Astrocyte of the hippocampus (primary cell): ENCODE measurements at regions not wholly inside any gene's neighbourhood (a gene's known extent, or its start where the extent isn't known, plus 50 kb on each side); places are given as distances from the start of the nearest gene placed in this dataset.
"Not testable (repeated sequence)": the region's sequence is repeated elsewhere in the genome, so short reads cannot be mapped to it uniquely, and the experiment has no call there.

Experiments used
- DNase-seq: peaks from one replicate; pipeline ENCODE4 v3.0.0; 2011; ENCODE audit warnings: low read depth, low spot score

DNA sequence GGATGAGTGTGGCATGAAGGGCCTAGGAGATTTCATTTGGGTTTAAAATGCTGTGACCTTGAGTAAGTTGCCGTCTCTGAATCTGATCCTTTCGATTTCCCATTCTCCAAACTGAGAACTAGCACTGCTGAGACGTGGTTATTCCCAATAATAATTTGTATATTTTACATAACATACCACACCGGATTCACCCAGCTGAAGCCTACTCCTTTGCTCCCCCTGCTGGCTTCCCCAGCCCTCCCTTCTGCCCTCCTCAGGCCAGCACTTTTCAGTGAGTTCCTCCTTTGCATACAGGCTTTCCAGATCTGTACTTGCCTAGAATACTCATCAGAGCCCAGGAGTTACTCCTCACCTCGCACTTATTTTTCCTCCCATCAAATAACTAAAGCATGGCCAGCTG lies 255.1 kb downstream of the OR4F29 start:
- DNase-seq: not testable (repeated sequence)

DNA sequence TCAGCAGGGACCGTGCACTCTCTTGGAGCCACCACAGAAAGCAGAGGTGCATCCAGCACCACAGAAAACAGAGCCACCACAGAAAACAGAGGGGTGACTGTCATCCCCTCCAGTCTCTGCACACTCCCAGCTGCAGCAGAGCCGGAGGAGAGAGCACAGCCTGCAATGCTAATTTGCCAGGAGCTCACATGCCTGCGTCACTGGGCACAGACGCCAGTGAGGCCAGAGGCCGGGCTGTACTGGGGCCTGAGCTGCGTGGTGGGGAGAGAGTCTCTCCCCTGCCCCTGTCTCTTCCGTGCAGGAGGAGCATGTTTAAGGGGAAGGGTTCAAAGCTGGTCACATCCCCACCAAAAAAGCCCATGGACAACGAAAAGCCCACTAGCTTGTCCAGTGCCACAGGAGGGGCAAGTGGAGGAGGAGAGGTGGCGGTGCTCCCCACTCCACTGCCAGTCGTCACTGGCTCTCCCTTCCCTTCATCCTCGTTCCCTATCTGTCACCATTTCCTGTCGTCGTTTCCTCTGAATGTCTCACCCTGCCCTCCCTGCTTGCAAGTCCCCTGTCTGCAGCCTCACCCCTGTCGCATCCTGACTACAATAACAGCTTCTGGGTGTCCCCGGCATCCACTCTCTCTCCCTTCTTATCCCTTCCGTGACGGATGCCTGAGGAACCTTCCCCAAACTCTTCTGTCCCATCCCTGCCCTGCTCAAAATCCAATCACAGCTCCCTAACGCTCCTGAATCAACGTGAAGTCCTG lies 260.0 kb downstream of the OR4F29 start:
- DNase-seq: peak; percentile 15

DNA sequence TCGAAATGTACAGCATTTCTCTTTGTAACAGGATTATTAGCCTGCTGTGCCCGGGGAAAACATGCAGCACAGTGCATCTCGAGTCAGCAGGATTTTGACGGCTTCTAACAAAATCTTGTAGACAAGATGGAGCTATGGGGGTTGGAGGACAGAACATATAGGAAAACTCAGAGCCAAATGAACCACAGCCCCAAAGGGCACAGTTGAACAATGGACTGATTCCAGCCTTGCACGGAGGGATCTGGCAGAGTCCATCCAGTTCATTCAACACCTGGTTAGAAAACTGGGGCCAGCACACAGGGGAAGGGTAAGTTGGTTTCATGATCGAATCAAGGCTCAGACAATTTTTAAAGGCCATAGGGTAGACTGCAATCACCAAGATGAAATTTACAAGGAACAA lies 260.8 kb downstream of the OR4F29 start:
- not testable (repeated sequence) for DNase-seq

DNA sequence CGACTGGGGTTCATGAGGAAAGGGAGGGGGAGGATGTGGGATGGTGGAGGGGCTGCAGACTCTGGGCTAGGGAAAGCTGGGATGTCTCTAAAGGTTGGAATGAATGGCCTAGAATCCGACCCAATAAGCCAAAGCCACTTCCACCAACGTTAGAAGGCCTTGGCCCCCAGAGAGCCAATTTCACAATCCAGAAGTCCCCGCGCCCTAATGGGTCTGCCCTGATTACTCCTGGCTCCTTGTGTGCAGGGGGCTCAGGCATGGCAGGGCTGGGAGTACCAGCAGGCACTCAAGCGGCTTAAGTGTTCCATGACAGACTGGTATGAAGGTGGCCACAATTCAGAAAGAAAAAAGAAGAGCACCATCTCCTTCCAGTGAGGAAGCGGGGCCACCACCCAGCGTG lies 261.6 kb downstream of the OR4F29 start:
- DNase-seq: not testable (repeated sequence)

DNA sequence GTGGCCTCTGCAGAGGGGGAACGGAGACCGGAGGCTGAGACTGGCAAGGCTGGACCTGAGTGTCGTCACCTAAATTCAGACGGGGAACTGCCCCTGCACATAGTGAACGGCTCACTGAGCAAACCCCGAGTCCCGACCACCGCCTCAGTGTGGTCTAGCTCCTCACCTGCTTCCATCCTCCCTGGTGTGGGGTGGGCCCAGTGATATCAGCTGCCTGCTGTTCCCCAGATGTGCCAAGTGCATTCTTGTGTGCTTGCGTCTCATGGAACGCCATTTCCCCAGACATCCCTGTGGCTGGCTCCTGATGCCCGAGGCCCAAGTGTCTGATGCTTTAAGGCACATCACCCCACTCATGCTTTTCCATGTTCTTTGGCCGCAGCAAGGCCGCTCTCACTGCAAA lies 262.2 kb downstream of the OR4F29 start:
- DNase-seq: not testable (repeated sequence)

DNA sequence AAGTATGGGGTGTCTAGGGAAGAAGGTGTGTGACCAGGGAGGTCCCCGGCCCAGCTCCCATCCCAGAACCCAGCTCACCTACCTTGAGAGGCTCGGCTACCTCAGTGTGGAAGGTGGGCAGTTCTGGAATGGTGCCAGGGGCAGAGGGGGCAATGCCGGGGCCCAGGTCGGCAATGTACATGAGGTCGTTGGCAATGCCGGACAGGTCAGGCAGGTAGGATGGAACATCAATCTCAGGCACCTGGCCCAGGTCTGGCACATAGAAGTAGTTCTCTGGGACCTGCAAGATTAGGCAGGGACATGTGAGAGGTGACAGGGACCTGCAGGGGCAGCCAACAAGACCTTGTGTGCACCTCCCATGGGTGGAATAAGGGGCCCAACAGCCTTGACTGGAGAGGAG lies 264.2 kb downstream of the OR4F29 start:
- DNase-seq: not testable (repeated sequence)

DNA sequence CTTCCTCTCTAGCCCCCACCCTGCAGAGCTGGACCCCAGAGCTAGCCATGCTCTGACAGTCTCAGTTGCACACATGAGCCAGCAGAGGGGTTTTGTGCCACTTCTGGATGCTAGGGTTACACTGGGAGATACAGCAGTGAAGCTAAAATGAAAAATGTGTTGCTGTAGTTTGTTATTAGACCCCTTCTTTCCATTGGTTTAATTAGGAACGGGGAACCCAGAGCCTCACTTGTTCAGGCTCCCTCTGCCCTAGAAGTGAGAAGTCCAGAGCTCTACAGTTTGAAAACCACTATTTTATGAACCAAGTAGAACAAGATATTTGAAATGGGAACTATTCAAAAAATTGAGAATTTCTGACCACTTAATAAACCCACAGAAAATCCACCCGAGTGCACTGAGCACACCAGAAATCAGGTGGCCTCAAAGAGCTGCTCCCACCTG lies 264.8 kb downstream of the OR4F29 start:
- DNase-seq: not testable (repeated sequence)

DNA sequence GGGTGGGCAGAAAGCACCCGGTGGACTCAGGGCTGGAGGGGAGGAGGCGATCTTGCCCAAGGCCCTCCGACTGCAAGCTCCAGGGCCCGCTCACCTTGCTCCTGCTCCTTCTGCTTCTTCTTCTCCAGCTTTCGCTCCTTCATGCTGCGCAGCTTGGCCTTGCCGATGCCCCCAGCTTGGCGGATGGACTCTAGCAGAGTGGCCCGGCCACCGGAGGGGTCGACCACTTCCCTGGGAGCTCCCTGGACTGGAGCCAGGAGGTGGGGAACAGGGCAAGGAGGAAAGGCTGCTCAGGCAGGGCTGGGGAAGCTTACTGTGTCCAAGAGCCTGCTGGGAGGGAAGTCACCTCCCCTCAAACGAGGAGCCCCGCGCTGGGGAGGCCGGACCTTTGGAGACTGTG lies 265.3 kb downstream of the OR4F29 start:
- not testable (repeated sequence) for DNase-seq

DNA sequence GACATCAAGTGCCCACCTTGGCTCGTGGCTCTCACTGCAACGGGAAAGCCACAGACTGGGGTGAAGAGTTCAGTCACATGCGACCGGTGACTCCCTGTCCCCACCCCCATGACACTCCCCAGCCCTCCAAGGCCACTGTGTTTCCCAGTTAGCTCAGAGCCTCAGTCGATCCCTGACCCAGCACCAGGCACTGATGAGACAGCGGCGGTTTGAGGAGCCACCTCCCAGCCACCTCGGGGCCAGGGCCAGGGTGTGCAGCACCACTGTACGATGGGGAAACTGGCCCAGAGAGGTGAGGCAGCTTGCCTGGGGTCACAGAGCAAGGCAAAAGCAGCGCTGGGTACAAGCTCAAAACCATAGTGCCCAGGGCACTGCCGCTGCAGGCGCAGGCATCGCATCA lies 266.0 kb downstream of the OR4F29 start:
- DNase-seq: not testable (repeated sequence)

DNA sequence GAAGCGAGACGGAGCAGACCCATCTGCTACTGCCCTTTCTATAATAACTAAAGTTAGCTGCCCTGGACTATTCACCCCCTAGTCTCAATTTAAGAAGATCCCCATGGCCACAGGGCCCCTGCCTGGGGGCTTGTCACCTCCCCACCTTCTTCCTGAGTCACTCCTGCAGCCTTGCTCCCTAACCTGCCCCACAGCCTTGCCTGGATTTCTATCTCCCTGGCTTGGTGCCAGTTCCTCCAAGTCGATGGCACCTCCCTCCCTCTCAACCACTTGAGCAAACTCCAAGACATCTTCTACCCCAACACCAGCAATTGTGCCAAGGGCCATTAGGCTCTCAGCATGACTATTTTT lies 267.2 kb downstream of the OR4F29 start:
- DNase-seq: not testable (repeated sequence)

DNA sequence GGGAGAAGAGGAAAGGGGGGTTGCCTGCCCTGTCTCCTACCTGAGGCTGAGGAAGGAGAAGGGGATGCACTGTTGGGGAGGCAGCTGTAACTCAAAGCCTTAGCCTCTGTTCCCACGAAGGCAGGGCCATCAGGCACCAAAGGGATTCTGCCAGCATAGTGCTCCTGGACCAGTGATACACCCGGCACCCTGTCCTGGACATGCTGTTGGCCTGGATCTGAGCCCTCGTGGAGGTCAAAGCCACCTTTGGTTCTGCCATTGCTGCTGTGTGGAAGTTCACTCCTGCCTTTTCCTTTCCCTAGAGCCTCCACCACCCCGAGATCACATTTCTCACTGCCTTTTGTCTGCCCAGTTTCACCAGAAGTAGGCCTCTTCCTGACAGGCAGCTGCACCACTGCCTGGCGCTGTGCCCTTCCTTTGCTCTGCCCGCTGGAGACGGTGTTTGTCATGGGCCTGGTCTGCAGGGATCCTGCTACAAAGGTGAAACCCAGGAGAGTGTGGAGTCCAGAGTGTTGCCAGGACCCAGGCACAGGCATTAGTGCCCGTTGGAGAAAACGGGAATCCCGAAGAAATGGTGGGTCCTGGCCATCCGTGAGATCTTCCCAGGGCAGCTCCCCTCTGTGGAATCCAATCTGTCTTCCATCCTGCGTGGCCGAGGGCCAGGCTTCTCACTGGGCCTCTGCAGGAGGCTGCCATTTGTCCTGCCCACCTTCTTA lies 267.7 kb downstream of the OR4F29 start:
- DNase-seq: not testable (repeated sequence)

DNA sequence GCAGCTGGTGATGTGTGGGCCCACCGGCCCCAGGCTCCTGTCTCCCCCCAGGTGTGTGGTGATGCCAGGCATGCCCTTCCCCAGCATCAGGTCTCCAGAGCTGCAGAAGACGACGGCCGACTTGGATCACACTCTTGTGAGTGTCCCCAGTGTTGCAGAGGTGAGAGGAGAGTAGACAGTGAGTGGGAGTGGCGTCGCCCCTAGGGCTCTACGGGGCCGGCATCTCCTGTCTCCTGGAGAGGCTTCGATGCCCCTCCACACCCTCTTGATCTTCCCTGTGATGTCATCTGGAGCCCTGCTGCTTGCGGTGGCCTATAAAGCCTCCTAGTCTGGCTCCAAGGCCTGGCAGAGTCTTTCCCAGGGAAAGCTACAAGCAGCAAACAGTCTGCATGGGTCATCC lies 268.4 kb downstream of the OR4F29 start:
- DNase-seq: not testable (repeated sequence)

DNA sequence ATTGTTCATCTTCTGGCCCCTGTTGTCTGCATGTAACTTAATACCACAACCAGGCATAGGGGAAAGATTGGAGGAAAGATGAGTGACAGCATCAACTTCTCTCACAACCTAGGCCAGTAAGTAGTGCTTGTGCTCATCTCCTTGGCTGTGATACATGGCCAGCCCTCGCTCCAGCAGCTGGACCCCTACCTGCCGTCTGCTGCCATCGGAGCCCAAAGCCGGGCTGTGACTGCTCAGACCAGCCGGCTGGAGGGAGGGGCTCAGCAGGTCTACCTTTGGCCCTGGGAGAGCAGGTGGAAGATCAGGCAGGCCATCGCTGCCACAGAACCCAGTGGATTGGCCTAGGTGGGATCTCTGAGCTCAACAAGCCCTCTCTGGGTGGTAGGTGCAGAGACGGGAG lies 268.8 kb downstream of the OR4F29 start:
- not testable (repeated sequence) for DNase-seq

DNA sequence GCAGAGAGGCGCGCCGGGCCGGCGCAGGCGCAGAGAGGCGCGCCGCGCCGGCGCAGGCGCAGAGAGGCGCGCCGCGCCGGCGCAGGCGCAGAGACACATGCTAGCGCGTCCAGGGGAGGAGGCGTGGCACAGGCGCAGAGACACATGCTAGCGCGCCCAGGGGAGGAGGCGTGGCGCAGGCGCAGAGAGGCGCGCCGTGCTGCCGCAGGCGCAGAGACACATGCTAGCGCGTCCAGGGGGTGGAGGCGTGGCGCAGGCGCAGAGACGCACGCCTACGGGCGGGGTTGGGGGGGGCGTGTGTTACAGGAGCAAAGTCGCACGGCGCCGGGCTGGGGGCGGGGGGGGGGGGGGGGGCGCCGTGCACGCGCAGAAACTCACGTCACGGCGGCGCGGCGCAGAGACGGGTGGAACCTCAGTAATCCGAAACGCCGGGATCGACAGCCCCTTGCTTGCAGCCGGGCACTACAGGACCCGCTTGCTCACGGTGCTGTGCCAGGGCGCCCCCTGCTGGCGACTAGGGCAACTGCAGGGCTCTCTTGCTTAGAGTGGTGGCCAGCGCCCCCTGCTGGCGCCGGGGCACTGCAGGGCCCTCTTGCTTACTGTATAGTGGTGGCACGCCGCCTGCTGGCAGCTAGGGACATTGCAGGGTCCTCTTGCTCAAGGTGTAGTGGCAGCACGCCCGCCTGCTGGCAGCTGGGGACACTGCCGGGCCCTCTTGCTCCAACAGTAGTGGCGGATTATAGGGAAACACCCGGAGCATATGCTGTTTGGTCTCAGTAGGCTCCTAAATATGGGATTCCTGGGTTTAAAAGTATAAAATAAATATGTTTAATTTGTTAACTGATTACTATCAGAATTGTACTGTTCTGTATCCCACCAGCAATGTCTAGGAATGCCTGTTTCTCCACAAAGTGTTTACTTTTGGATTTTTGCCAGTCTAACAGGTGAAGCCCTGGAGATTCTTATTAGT lies 269.9 kb downstream of the OR4F29 start:
- DNase-seq: peak; percentile 56

DNA sequence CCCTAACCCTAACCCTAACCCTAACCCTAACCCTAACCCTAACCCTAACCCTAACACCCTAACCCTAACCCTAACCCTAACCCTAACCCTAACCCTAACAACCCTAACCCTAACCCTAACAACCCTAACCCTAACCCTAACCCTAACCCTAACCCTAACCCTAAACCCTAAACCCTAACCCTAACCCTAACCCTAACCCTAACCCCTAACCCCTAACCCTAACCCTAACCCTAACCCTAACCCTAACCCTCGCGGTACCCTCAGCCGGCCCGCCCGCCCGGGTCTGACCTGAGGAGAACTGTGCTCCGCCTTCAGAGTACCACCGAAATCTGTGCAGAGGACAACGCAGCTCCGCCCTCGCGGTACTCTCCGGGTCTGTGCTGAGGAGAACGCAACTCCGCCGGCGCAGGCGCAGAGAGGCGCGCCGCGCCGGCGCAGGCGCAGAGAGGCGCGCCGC lies 270.7 kb downstream of the OR4F29 start:
- peak; percentile 10 for DNase-seq

DNA sequence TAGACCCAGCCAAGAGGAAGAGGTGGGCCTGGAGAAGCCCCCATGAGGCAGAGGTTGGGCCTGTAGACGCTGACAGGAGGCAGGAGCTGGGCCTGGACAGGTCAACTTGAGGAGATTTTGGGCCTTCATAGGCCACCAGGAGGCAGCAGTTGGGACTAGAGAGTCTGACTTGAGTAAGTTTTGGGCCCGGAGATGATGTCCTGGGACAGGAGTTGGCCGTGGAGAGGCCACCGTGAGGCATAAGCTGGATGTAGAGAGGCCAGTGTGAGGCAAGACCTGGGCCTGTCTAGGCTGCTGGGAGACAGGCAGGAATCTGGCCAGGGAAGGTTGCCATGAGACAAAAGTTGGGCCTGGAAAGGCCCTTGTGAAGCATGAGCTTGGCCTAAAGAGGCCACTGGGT lies 312.6 kb downstream of the OR4F29 start:
- DNase-seq: not testable (repeated sequence)

DNA sequence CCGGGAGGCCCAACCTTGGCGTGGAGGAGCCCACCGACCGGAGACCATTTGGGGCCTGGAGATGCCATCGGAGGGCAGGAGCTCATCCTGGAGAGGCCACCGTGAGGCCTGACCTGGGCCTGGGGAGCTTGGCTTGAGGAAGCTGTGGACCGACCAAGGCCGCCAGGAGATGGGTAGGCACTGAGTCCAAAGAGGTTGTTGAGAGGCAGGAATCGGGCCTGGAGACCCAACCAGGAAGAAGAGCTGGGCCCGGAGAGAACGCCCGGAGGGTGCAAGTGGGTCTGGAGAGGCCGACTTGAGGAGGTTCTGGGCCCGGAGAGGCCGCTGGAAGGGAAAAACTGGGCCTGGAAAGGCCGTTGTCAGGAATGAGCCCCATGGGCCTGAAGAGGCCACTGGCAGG lies 313.8 kb downstream of the OR4F29 start:
- not testable (repeated sequence) for DNase-seq

DNA sequence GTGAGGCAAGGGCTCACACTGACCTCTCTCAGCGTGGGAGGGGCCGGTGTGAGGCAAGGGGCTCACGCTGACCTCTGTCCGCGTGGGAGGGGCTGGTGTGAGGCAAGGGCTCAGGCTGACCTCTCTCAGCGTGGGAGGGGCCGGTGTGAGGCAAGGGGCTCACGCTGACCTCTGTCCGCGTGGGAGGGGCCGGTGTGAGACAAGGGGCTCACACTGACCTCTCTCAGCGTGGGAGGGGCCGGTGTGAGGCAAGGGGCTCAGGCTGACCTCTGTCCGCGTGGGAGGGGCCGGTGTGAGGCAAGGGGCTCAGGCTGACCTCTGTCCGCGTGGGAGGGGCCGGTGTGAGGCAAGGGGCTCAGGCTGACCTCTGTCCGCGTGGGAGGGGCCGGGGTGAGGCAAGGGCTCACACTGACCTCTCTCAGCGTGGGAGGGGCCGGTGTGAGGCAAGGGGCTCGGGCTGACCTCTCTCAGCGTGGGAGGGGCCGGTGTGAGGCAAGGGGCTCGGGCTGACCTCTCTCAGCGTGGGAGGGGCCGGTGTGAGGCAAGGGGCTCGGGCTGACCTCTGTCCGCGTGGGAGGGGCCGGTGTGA lies 315.0 kb downstream of the OR4F29 start:
- DNase-seq: not testable (repeated sequence)

DNA sequence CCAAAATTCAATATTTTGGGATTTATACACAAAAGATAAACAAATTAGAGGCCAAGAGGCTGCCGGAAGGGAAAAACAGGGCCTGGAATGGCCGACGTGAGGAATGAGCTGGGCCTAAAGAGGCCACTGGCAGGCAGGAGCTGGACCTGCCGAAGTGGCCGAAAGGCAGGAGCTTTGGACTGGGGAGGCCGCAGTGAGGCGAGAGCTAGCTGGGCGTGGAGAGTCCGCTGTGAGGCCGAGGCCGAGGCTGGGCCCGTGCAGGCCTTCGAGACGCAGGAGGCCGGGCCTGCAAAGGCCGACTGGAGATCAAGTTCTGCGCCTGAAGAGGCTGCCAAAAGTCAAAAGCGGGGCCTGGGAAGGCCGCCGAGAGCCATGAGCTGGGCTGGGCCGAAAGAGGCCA lies 316.5 kb downstream of the OR4F29 start:
- DNase-seq: peak; percentile 0

DNA sequence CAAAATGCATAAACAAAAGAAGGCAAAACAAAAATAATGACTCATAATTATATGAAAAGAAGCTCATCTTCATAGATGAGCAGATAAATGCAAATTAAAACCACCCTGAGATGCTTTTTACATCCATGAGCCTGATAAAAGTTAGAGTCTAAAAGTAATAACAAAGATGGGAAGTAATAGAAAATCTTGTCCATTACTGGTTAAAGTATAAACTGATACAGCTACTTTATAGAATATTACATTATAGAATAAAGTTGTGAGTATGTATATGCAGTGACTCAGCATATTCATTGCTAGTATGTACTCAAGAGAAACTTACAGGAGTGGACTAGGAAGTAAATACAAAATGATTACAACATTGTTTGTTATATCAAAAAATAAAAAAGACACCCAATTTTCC lies 333.0 kb downstream of the OR4F29 start:
- DNase-seq: not testable (repeated sequence)

DNA sequence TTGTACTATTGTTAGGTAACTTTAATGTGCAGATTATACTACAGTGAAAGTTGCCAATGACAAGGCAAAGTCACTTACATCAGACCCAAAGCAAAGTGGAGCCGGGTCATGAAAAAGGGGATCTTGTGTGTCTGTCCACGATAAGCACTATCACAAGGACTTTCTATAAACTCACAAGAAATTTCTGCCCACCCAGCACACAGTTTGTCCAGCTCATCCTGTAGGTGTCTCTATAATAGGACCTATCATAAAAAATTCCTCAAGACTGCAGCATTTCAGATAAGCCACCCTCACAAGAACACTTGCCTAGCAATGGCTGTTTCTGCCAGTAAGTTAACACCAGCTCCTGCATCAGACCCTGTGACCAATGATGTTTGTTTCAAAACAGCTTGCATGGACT lies 335.9 kb downstream of the OR4F29 start:
- DNase-seq: not testable (repeated sequence)
